Right cardiac atrium (tissue), 5 donors: ENCODE measurements at regions not wholly inside any gene's neighbourhood (a gene's known extent, or its start where the extent isn't known, plus 50 kb on each side); places are given as distances from the start of the nearest gene placed in this dataset.

ENCODE experiments used
- ATAC-seq, 2 donors: fragments of 200-7000 bp; cut with Tn5 transposase; one replicate each; pipeline versions ENCODE4 v1.8.0 to v1.9.1; 2020; ENCODE audit warnings: moderate library complexity in 2 of 2, mild to moderate bottlenecking in 1 of 2
- DNase-seq, 3 donors: peaks; one replicate each; pipeline ENCODE4 v3.0.0-alpha.2; 2020
- H3K27ac ChIP-seq: one replicate; pipeline ENCODE4 v1.5.1; 2013; ENCODE audit warnings: mild to moderate bottlenecking, low read length, control low read depth, moderate library complexity
- H3K27me3 ChIP-seq: one replicate; pipeline ENCODE4 v1.6.1; 2013; ENCODE audit not compliant: control insufficient read depth, insufficient read depth
- H3K4me1 ChIP-seq: one replicate; pipeline ENCODE4 v1.6.1; 2013; ENCODE audit warnings: low read length; ENCODE audit not compliant: control insufficient read depth, insufficient read depth
- H3K4me3 ChIP-seq: one replicate; pipeline ENCODE4 v1.5.1; 2013; ENCODE audit warnings: low read length, control low read depth
- H3K9me3 ChIP-seq: one replicate; pipeline ENCODE4 v1.6.1; 2013; ENCODE audit warnings: low read length; ENCODE audit not compliant: control insufficient read depth
- WGBS: extraction: QIAGEN DNeasy Blood & Tissue Kit; methylation state at CpG from one replicate; pipeline ENCODE4 v1.1.7; 2013; 5-methylcytosine and 5-hydroxymethylcytosine counted together
- intact Hi-C, 4 donors: fragments of 100-400 bp; cut with DNase I; formaldehyde crosslinking; loops; one replicate each; pipeline versions ENCODE4 v1.11.0 to v1.14.0; 2022 to 2023
- donor health status: healthy with polysubstance abuse.
- donor health status: DM: no; HTN: yes; CAD: no.
- donor health status: DM: no; HTN: no; CAD: no.
- donor health status: DM: no; HTN: yes; CAD: no; lungs with severe emphysema.
- donor health status: DM: yes; HTN: yes; CAD: no.

- intact Hi-C loops: loop anchor here in 3 of 4 donors (2.0 to 10.0 kb wide), 5 partner anchors 54 to 277 kb away; partner anchors contain the start of gene ZNF532 (in 2 of the 3)
- 97% methylated on average over 4 of the region's 4 CpGs for WGBS
- Histone ChIP-seq H3K9me3 (no peaks in the 10 kb centered on the region), H3K4me3 (no peak overlapping the region), H3K27ac (no peak overlapping the region), H3K4me1 (peaks cover 6% of the 10 kb centered on the region), H3K27me3 (no peaks in the 10 kb centered on the region)
- ATAC-seq (no peak), DNase-seq (no peak)
Observed at GRCh38 chr18:59059140-59059539, 80.5 kb upstream of the SEC11C start.

GRCh38 chr18:59060551-59060950 lies 79.1 kb upstream of the SEC11C start:
- Histone ChIP-seq H3K27me3 (no peaks in the 10 kb centered on the region), H3K4me1 (peaks cover 6% of the 10 kb centered on the region), H3K27ac (peak overlapping the region; percentile 59), H3K9me3 (no peaks in the 10 kb centered on the region), H3K4me3 (no peak overlapping the region)
- peak; percentile 80 to 85 for ATAC-seq
- intact Hi-C loops: no loop called here
- 56% methylated on average over 3 of the region's 3 CpGs for WGBS
- DNase-seq: peak in 1 of 3 donors; percentile 66

GRCh38 chr18:59061914-59062642 lies 77.6 kb upstream of the SEC11C start:
- Histone ChIP-seq H3K9me3 (no peaks in the 10 kb centered on the region), H3K27ac (no peak overlapping the region), H3K4me1 (peaks cover 4% of the 10 kb centered on the region), H3K27me3 (no peaks in the 10 kb centered on the region), H3K4me3 (no peak overlapping the region)
- intact Hi-C loops: no loop called here
- no peak for DNase-seq
- WGBS: 96% methylated on average over 14 of the region's 14 CpGs
- no peak for ATAC-seq

GRCh38 chr18:59062643-59063006 lies 77.1 kb upstream of the SEC11C start:
- no peak overlapping the region for H3K27ac ChIP-seq
- intact Hi-C loops: no loop called here
- 95% methylated on average over 13 of the region's 13 CpGs for WGBS

GRCh38 chr18:59063300-59063906 lies 76.3 kb upstream of the SEC11C start:
- intact Hi-C loops: no loop called here
- Histone ChIP-seq H3K27me3 (no peaks in the 10 kb centered on the region), H3K4me1 (peaks cover 4% of the 10 kb centered on the region), H3K27ac (no peak overlapping the region), H3K9me3 (no peaks in the 10 kb centered on the region), H3K4me3 (no peak overlapping the region)
- DNase-seq (no peak), ATAC-seq (peak in 1 of 2 donors; percentile 4)
- 54% methylated on average over 7 of the region's 7 CpGs for WGBS

More at GRCh38 chr18:59062643-59063006, 77.1 kb upstream of the SEC11C start:
- H3K27me3 ChIP-seq: no peaks in the 10 kb centered on the region
- H3K4me1 ChIP-seq: peaks cover 4% of the 10 kb centered on the region
- DNase-seq (no peak), ATAC-seq (no peak)
- no peak overlapping the region for H3K4me3 ChIP-seq
- H3K9me3 ChIP-seq: no peaks in the 10 kb centered on the region

- intact Hi-C loops: no loop called here
- no peaks in the 10 kb centered on the region for H3K27me3 ChIP-seq
- H3K4me1 ChIP-seq: peaks cover 4% of the 10 kb centered on the region
- H3K27ac ChIP-seq: no peak overlapping the region
- WGBS: 66% methylated on average over 4 of the region's 4 CpGs
- no peak overlapping the region for H3K4me3 ChIP-seq
- ATAC-seq: no peak
- no peak for DNase-seq
- no peaks in the 10 kb centered on the region for H3K9me3 ChIP-seq
Observed at GRCh38 chr18:59063912-59064311, 75.8 kb upstream of the SEC11C start.

- whole genome bisulfite sequencing: 94% methylated on average over 6 of the region's 6 CpGs
- intact Hi-C loops: no loop called here
- Histone ChIP-seq H3K4me1 (peaks cover 4% of the 10 kb centered on the region), H3K27me3 (no peaks in the 10 kb centered on the region), H3K4me3 (no peak overlapping the region), H3K27ac (no peak overlapping the region), H3K9me3 (no peaks in the 10 kb centered on the region)
- DNase-seq (no peak), ATAC-seq (no peak)
Observed at GRCh38 chr18:59065684-59066083, 74.0 kb upstream of the SEC11C start.

- WGBS: 76% methylated on average over 2 of the region's 2 CpGs
- no peak overlapping the region for H3K27ac ChIP-seq
- H3K4me3 ChIP-seq: no peak overlapping the region
- H3K27me3 ChIP-seq: no peaks in the 10 kb centered on the region
- peak in 1 of 3 donors; percentile 70 for DNase-seq
- no peaks in the 10 kb centered on the region for H3K9me3 ChIP-seq
- H3K4me1 ChIP-seq: peaks cover 4% of the 10 kb centered on the region
- intact Hi-C loops: loop anchor here in 1 of 4 donors (2.0 kb wide), 1 partner anchor 287 kb away; no protein-coding TSS in a partner anchor
- no peak for ATAC-seq
Observed at GRCh38 chr18:59067873-59068272, 71.8 kb upstream of the SEC11C start.

- Histone ChIP-seq H3K9me3 (no peaks in the 10 kb centered on the region), H3K27me3 (no peaks in the 10 kb centered on the region), H3K27ac (no peak overlapping the region), H3K4me1 (peaks cover under 1% of the 10 kb centered on the region), H3K4me3 (no peak overlapping the region)
- DNase-seq (no peak), ATAC-seq (no peak)
- intact Hi-C loops: loop anchor here in 1 of 4 donors (2.0 kb wide), 1 partner anchor 288 kb away; no protein-coding TSS in a partner anchor
- WGBS: 90% methylated on average over 12 of the region's 12 CpGs
Observed at GRCh38 chr18:59068276-59069071, 71.2 kb upstream of the SEC11C start.

GRCh38 chr18:59070181-59070912 lies 69.3 kb upstream of the SEC11C start:
- Histone ChIP-seq H3K27me3 (no peaks in the 10 kb centered on the region), H3K9me3 (no peaks in the 10 kb centered on the region), H3K27ac (no peak overlapping the region), H3K4me1 (no peaks in the 10 kb centered on the region), H3K4me3 (no peak overlapping the region)
- WGBS: 28% methylated on average over 19 of the region's 19 CpGs
- DNase-seq: peak; percentile 85 to 95 (median 90)
- intact Hi-C loops: loop anchor here in 2 of 4 donors (2.0 to 10.0 kb wide), 2 partner anchors 290 to 546 kb away; no protein-coding TSS in a partner anchor
- peak; percentile 83 to 87 for ATAC-seq
